ENCODE measurements at regions not wholly inside any gene's neighbourhood (a gene's known extent, or its start where the extent isn't known, plus 50 kb on each side); places are given as distances from the start of the nearest gene placed in this dataset.
"Not testable (repeated sequence)": the region's sequence is repeated elsewhere in the genome, so short reads cannot be mapped to it uniquely, and the experiment has no call there.

DNA sequence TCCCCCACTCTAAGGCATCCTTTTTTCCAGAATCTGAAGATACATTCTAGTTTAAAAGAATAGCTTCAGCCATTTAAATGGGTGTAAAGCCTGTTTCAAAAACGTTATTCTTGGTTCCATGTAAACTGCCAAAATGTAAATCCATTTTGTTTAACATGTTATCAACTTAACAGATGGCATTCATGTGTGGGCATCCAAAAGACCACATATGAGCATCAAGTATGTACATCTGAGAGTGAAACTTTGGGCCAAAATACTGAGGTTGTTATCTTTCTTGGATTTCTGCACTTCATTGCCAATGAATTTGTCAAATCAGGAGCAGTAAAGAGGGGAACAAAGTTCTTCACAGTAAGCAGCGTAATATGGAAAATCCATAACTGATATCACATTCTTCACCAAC is 395.4 kb downstream of the ZNF804A start:
- no peak for DNase-seq

DNA sequence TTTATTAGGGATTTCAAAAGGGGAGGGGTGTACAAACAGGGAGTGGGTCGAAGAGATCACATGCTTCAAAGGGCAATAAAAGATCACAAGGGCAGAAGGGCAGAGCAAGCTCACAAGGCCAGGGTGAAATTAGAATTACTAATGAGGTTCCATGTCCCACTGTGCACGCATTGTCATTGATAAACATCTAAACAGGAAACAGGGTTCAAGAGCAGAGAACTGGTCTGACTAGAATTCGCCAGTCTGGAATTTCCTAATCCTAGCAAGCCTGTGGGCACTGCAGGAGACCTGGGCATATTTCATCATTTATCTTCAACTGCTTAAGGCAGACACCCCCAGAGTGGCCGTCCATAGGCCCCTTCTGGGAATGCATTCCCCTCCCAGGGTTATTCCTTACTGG is 408.2 kb downstream of the ZNF804A start:
- DNase-seq = no peak

DNA sequence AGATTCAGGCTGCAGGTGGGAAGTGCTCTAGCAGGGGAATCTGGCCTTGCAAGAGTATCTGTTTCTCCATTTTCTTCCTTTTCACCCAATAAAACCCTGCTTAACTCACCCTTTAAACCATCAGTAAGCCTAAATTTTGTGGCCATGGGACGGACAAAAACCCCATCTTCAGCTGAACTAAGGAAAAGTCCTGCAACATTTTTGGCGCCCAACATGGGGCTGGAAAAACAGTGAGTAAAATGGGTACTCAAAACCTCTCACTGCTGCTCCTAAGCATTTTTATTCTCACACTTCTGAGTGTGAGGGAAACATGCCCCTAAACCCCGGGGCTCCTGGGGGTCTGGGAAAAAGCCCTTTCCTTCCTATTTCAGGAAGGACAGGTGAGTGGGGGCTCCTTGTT is 414.3 kb downstream of the ZNF804A start:
- no peak for DNase-seq

DNA sequence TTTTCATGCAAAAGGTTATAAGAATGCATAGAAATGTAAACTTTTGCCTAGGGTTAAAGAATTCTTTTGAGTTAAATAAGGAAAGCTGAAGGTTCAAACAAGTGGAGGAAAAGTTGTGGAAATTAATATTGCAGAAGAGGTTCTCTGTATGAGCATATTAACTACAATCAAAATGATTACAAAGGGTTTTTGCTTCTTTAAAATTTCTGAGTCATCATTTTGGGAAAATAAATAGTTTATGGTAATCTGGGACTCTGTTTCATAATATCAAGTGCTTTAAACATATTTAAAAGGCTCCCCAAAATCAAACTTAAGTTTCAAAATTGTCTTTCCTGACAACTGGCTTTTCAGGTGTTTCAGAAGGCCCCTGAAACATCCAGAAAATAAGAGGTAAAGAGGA is 415.7 kb downstream of the ZNF804A start:
- DNase-seq = no peak

DNA sequence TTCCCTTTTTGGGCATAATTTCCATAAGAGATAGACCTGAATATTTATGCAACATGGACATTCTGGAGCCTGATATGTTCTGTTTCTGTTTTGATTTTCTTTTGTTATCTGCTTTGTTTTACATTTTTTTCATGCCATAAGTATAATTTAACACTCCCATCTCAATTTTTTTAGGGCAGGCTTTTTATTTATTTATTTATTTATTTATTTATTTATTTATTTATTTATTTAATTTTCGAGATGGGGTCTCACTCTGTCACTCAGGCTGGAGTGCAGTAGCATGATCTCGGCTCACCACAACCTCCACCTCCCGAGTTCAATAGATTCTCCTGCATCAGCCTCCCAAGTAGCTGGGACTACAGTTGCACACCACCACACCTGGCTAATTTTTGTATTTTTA is 427.6 kb downstream of the ZNF804A start:
- DNase-seq = not testable (repeated sequence)

DNA sequence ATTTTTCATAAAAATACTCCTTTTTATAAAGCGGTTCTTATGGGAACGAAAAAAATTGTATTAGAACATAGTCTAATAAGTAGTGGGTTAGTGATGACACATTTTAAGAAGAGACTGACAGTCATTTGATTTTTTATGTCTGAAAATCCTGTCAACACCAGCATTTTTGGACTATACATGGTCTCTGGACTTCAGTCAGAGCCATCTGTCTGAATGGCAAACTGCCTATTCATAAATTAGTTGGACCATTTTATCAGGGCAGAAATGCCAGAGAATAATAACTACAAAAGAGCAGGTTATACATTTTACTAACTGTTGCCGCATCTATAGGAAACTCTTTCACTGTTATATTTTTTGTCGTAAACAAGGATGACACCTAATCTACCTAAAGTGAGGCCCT is 437.6 kb downstream of the ZNF804A start:
- DNase-seq = no peak

DNA sequence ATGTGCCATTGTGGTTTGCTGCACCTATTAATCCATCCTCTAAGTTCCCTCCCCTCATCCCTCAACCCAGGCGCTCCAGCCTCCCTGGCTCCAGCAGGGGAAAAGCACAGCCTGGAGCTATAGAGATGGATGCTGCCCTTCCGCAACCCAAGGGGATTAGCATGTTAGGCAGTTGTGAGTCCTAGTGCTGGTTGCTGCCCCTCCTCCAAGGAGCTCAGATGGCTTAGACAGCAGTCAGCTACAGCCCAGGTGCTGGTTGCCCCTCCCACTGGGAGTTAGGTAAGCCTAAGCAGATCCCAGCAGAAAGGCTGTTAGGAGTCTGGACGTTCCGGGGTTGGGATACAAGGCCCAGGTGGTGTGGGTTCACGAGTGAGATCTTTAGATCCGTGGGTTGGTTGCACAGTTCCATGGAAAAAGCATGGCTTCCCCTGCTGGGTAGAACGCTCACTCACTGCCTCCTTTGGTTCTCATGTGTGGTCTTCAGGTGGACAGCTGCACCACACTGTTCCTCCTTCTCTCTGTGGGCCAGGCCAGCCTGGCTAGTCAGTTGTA is 446.1 kb downstream of the ZNF804A start:
- DNase-seq = no peak

DNA sequence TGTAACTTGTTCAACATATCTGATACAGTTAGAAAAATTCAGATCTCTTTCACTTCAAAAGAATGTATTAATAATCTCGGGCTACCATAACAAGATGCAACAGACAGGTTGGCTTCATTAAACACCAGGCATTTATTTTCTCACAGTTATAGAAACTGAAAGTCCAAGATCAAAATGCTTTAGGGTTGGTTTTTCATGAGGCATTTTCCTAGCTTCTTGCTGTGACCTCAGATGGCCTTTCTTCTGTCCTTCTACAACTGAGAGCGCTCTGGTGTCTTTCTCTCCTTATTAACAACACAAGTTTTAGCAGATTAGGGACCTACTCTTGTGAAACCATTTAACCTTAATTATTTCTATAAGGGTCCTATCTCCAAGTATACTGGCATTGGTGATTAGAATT is 452.5 kb downstream of the ZNF804A start:
- DNase-seq = no peak

DNA sequence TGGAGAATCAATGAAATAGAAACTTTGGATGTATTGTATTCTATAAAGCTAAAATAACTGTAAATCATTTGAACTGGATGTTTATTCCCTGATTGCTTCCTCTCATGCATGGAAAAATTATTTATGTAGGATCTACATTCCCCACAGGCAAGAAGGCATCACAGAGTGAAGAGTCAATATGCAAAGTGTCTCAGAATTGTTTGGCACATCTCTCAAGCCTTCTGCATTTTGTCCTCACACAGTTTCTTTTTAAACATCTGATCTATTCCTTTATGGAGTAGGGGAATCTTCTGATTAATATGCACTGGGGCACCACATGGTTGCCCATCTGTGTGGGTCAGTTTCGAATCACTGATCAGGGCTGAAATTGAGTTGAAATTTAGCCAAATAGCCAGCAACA is 465.4 kb downstream of the ZNF804A start:
- no peak for DNase-seq

DNA sequence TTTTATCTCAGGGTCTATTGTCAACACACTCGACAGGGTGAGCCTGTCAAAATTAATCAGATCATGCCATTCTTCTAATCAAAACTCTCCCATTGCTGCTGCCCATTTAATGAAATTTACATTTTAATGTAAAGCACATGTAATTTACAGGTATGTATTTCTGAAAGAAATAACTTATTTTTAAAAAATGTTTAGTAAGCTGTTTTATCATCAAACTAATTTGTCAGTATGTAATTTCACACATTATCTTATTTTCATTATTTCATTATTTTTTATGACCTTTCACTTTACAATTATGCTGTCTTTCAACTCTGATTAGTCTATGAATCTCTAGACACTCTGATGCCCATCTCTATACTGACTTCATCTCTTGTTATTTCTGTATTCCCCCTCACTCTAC is 467.8 kb downstream of the ZNF804A start:
- peak; percentile 63 for DNase-seq

DNA sequence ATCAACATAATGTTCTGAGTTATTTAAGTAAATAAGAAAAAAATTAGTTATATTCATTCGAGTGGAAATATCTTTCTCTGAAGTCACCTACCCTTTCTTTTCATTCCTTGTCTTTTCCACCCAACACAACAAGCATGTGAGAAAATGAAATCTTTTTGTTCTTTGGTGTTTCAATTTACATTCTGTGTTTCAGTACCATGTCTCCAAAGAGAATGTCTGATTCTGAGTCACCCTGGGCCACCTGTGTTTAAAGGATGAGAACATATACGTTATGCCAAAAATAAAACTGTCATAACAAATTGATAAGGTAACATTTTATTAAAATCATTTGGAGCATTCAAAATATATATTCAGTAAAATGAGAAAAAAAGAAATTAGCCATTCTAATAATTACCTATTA is 470.8 kb downstream of the ZNF804A start:
- no peak for DNase-seq

DNA sequence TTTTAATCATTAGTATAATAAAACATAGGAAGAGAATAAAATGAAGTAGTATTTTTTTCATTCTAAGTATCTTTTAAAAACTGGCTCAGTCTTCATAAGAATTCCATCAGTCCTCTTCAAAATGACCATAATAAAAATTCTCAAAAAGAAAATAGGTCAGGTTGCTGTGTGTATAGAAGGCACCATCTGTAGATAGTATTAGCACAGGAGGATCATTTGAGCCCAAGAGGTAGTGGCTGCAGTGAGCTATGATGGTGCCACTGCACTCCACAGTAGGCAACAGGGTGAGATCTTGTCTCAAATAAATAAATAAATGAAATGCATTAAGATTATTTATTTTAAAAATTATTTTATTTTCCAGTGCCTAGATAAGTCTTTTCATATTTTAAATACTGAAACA is 475.8 kb downstream of the ZNF804A start:
- DNase-seq = no peak

DNA sequence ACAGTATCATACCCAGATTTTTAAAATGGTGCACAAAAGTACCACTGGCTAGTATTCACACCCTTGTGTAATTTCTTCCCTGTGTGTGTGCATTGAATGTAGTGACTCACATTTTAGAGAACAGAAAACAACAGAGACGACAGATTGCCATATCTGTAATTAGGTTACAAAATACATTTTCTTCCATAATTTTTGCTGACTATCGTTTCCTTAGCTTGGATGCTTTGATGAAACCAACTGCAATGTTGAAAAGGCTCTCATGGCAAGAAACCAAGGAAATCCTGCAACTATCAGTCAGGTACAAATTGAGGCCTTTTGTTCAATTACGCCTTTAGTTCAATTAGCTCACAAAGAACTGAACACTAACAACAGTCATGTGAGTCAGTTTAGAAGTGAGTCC is 484.4 kb downstream of the ZNF804A start:
- no peak for DNase-seq

DNA sequence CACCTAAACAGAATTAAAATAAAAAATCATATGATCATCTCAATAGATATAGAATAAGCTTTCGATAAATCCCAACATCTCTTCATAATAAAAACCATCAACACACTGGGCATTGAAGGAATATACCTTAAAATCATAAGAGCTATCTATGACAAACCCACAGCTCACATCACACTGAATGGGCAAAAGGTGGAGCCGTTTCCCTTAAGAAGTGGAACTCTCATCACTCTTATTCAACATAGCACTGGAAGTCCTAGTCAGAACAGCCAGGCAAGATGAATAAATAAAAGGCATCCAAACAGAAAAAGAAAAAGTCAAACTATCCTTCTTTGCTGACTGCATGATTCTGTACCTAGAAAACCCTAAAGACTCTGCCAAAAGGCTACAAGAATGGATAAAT is 510.3 kb downstream of the ZNF804A start:
- no peak for DNase-seq

DNA sequence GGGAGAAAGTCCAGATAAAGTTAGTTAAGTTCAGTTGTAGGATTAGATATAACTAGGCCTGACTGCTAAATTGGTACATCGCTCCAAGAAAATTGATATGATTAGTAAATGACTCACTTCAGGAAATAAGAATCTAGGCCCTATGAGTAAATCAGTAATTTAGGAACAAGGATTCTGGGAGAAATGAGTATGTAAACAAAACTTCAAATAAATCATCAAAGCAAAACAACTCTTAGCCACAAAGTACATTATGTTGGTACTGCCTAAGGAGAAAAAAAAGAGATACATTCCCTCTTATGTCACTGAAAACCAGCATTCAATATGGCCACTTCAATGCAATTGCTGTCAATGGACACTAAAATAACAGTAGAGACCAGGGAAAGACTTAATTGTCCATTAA is 529.1 kb downstream of the ZNF804A start:
- DNase-seq = peak; percentile 26

DNA sequence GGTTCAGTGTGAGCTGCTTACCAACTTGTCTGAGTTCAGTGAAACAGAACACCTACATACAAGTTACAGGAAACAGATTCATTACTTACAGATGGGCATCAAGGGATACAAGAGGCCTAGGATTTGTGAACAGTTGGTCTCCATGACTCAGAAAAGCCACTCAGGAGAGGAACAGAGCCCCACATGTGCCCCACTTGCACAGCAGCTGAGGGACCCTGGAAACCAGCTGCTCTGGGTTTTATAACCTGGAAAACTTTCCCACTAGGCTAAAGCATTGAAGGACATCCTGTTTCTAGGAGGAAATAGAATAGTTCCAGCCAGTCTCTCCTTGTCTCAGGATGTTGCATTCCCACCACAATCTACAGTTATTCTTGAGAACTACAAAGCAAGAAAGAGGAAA is 530.0 kb downstream of the ZNF804A start:
- no peak for DNase-seq

DNA sequence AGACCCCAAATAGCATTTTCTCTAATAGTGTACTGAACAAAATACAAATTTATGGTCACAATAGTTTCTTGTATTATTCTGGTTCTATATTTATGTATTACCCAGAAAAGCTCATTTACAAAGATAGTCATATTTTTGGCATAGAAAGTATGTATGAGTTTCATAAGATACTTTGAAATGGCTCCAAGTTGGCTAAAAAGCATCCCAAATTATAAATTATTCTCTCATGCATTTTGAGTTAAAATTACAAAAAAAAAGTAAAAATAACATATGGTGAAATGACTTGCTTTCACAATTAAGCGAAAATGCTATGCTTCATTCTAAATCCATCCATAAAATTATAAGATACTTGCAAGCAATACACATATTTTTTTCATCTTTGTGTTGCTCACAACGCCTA is 530.7 kb downstream of the ZNF804A start:
- DNase-seq = no peak

DNA sequence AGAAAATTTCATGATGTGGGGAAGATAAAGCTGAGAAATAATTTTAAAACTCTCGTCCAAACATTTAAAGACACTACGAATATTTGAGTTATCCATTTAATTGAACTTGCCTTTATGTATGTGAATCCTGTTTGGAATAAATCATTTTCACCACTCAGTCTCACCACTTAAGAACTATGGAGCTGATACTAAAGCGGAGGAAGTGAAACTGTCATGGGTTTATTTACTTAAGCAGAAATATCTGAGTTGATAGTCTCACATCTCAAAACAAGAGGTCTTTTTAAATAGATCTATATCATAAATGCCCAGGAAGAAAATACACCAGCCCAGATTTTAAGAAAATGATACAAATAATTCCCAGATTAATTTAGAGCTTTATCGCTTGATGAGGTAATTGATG is 532.4 kb downstream of the ZNF804A start:
- DNase-seq = no peak

DNA sequence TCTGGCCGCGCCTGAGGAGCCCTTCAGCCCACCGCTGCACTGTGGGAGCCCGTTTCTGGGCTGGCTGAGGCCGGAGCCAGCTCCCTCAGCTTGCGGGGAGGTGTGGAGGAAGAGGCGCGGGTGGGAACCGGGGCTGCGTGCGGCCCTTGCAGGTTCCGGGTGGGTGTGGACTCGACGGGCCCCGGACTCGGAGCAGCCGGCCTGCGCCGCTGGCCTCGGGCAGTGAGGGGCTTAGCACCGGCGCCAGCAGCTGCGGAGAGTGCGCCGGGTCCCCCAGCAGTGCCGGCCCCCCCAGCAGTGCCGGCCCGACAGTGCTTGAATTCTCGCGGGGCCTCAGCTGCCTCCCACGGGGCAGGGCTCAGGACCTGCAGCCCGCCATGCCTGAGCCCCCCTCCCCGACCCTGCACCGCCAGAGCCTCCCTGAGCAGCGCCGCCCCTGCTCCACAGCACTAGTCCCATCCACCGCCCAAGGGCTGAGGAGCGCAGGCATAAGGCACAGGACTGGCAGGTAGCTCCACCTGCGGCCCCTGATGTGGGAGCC is 534.2 kb downstream of the ZNF804A start:
- no peak for DNase-seq

DNA sequence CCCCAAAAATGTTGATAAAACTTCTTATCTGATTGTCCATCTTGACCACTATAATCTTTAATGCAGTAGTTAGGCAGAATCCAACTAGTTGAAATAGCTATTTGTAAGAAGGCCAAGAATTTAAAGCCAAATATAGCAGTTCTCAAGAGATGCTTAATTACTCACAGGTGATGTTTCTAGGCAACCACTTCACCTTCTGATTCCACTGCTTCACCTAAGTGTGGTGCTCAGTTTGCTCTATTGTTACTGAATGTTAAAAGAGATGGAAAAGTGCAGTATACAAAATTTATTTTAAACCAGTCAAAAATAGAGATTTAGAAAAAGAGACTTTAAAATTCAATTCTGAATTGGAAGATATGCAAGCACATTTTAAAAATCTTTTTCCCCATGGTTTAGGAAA is 539.4 kb downstream of the ZNF804A start:
- no peak for DNase-seq

DNA sequence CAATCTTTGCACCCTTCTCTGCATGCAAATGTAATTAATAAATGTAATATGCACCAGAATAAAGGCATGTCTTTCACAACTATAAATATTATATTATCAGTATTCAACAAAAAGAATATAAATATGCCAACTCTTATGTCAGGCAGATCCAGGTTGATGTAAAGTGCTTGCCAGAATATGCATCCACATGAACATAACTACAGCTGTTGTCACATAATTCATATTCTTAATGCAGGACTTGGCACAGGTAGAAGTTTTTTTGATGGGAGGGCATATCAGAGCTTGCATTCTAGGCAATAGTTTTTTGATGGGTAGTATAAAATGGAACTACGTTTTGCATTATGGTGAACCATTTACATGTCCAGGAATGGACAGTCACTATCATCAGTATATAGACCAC is 544.3 kb downstream of the ZNF804A start:
- no peak for DNase-seq

DNA sequence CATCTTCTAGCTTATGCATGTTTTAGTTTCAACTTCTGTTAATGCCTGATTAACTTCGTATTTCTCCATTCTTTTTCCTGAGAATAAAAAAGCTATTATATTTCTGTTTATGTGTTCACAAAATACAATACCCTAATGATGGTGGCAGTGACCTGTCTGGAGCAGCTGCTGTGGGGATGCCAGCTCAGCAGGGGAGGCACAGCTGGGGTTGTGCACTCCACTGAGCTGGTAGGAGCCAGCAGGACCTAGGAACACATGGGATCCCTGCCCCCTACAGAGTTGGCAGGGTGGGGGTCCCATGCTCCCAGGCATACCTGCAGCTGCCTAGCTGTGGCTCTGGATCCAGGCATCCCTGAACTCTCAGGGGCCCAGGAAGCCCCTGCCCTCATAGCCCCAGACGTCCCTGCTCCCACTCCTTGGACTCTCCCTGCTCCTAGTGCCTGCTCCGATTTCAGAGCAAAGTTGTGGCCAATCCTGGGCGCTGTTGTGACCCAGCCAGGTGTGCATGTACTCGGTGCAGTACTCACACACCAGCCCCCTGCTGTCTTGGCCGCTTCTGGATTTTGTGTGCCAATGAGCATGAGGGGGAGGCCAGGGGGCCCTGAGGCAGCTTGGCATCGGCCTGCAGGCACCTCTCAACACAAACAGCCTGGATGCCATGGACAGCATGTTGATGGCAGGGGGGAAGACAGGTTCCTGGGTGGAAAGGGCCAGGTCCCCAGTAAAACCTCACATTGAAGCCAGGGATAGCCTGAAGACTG is 546.0 kb downstream of the ZNF804A start:
- DNase-seq = no peak

DNA sequence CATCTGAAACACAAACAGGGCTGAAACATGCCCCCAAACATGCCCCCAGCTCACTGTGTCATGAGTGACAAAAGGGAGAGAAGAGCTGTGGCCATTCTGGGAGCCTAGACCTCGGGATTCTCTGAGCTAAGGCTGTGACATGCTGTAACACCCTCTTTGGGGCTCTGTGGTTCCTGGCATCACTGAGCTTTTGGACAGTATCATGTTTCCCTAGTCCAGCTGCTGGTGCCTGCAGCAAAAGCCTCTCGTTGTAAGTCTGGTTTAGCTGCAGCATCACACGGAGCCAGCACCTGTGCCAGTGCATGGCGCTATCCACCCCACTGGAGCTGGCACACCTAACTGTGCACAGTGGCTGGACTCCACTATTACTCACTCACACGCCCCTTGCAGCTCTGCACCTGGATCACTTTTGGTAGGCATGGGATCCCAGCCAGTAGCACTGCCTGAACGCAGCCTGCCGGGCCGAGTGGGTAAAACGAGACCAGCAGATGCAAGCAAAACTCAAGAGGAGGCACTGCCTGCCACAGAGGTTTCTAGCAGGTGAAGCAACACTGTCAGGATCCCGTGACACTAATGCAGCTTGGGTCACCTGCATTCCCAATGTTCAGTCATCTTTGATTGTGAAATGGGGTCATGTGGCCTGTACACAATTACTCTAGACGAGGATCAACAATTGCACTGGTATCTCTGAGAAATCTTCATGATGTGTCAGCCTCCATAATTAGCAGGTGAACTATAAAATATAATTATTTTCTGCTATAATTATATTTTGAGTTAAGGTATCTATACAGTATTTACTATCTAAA is 547.2 kb downstream of the ZNF804A start:
- no peak for DNase-seq

DNA sequence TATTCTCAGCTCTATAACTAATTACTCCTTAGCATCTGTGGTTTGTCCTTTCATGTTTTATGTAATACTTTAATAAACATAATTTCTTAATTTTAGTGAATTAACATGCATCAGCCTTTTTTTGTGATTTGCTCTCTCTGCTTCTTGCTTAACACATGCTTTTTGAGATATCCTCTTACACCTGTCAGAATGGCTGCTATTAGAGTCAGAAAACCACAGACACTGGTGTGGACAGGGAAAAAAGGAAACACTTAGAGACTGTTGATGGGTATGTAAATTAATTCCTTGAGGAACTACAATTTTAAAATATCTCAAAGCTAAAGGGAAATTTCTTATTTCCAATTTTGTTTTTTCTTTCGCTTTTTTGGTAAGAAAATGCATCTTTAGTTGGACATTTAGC is 549.0 kb downstream of the ZNF804A start:
- DNase-seq = no peak
